GM13976 (cell line): ENCODE measurements at regions not wholly inside any gene's neighbourhood (a gene's known extent, or its start where the extent isn't known, plus 50 kb on each side); places are given as distances from the start of the nearest gene placed in this dataset.
"Not testable (repeated sequence)": the region's sequence is repeated elsewhere in the genome, so short reads cannot be mapped to it uniquely, and the experiment has no call there.

Experiments
- DNase-seq: peaks from one replicate; pipeline ENCODE4 v3.0.0; 2012; ENCODE audit warnings: low spot score
- in situ Hi-C: fragments of 300-500 bp; cut with MboI; formaldehyde crosslinking; loops from one replicate; pipeline ENCODE4 v1.12.0; 2022; ENCODE audit warnings: low sequenced_read_pairs, mixed read lengths, inconsistent platforms; ENCODE audit not compliant: unreplicated experiment
- TF ChIP-seq, protein P1 (sequence below): IDR thresholded peaks from 2 replicates; pipeline ENCODE4 v1.5.1; 2012; ENCODE audit warnings: borderline replicate concordance, mild to moderate bottlenecking; ENCODE audit not compliant: insufficient read depth; ENCODE audit errors: extremely low read depth, missing control alignments, control extremely low read depth

DNA sequence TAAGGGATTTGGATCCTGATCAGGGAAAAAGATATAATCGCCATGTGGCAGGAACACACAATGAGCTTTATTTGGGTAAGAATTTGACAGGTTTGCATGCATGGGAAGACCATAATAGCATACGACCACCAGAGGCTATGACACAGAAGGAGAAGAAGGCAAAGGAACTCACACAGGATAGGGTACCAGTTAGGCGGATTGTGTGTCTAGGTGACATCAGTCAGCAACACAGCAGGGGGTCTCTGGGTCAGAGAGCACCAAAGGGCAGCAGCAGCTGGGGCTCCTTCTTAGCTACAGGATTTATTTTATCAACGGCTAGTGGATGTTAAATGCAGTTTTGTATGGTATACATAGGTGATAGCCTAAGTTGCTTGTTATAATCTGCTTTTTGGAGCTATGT, 551.3 kb downstream of the KCNT2 start:
- DNase-seq = no peak
- TF ChIP-seq, protein P1, sequence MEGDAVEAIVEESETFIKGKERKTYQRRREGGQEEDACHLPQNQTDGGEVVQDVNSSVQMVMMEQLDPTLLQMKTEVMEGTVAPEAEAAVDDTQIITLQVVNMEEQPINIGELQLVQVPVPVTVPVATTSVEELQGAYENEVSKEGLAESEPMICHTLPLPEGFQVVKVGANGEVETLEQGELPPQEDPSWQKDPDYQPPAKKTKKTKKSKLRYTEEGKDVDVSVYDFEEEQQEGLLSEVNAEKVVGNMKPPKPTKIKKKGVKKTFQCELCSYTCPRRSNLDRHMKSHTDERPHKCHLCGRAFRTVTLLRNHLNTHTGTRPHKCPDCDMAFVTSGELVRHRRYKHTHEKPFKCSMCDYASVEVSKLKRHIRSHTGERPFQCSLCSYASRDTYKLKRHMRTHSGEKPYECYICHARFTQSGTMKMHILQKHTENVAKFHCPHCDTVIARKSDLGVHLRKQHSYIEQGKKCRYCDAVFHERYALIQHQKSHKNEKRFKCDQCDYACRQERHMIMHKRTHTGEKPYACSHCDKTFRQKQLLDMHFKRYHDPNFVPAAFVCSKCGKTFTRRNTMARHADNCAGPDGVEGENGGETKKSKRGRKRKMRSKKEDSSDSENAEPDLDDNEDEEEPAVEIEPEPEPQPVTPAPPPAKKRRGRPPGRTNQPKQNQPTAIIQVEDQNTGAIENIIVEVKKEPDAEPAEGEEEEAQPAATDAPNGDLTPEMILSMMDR = no peak
- in situ Hi-C loops = no loop called here

DNA sequence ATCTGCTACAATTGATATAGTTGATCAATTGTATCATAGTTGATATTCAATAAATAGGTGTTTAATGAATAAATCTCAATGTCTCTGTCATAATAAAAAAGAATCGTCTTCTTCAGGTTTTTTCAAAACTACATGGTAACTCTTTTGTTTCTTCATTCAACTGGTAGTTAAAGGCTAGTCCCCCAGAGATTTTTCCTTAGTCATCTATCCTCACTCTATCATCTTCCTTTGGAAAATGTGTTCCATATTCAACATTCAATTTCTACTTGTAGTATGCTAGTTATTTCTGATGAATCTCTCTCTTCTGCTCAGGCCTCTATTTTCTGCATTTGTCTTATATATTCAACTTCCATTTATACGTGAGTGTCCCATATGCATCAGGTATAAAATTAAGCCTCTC, 558.8 kb downstream of the KCNT2 start:
- in situ Hi-C loops = no loop called here
- TF ChIP-seq, protein P1 = no peak

DNA sequence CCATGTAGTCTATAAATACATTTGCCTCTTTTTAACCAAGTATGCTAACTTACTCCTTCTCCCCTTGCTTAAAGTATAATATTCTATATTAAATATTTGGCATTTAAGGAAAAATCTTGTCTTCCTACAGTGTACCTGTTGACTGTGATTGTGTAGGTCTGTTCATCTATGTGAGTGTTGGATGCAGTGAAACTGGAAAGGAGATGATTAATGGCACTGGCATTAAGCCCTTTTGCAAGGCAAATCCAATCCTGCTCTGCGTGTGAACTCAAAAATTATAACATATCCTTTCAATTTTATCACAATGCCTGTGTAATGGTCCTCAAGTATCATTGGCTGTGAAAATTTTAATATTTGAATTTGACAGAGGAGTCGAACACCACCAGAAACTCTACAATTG, 565.0 kb downstream of the KCNT2 start:
- TF ChIP-seq, protein P1 = no peak
- DNase-seq = no peak
- in situ Hi-C loops = no loop called here

More for the DNA sequence above, 558.8 kb downstream of the KCNT2 start:
- no peak for DNase-seq

DNA sequence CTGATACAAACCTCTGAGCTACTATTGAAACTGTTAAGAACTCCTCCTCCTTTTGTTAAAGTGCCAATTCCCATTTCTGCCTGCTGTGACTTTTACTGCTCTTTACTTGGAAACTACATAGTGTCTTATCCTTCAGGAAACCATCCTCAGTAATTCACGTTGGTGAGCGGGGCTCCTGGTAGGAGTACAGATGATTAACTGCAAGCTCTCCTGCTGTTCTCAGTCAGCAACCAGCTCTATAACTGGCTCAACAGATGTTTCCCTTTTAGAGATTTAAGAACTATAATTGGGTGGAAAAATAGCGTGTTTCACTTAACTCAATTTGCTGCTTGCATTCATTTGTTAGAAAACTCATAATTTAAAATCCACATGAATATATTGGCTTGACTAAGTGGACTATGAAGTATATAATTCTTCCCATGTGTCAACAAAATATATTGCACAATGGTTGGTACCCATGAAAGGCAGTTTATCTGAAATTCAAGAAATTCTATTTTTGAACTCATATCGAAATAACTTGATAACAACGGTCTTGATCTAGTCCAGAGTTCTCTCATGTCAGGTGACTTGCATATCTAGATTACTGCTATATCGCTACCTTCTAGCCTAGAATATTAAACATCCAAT, 574.0 kb downstream of the KCNT2 start:
- DNase-seq = no peak
- in situ Hi-C loops = no loop called here
- TF ChIP-seq, protein P1 = no peak

DNA sequence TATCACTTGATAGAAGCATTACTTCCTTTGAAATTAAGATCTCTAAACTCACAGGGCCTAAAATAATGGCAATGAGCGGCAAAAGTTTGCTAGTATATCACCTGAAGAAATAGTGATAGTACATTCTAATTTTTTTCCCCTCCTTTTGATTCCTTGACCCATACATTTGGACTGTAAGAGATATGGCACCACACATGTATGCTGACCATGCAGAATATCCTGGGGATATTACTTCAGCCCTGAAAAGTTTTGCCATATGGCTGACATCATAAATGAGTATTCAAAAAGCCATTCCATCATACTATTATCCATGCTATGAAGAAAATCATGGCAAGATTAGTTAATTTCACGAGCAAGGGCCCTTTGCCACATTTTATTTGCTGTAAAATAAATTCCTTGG, 576.9 kb downstream of the KCNT2 start:
- in situ Hi-C loops = not testable (repeated sequence)

DNA sequence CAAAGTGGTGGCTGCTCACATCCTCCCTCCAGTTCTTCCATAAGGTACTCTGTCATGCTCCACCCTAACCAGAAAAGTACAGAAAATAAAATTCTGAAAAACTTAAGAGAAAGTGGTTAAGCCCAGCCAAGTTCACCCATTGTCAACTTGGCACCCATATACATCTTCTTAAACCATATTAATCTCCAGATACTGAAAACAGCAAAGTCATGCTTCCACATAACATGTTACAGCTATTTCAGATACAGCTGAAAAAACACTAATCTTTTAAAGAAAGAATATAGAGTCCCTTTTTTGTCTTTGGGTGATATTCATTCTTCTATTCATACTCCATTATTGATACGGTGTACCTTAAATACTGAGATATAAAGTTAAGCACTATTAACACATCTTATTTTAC, 577.8 kb downstream of the KCNT2 start:
- no peak for DNase-seq
- TF ChIP-seq, protein P1 = no peak
- in situ Hi-C loops = no loop called here

More for the DNA sequence above, 576.9 kb downstream of the KCNT2 start:
- not testable (repeated sequence) for DNase-seq

DNA sequence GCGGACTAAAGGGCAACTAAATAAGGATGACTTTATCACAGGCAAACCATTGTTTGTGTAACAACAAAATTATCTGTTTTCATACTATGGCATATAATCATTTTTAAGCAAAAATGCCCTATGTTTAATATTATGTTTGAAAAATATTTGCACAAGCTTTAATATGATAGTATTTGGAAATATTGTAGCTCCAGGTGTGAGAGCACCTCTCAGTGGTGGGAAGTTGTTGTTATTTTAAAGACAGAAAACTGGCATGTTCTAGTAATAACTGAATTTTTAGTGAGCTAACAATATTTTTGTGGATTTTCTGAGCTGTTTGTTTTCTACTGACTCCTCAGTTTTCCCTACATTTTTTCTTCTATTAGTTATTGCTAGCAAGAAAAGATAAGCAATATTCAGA, 578.8 kb downstream of the KCNT2 start:
- in situ Hi-C loops = no loop called here

More for the DNA sequence above, 578.8 kb downstream of the KCNT2 start:
- TF ChIP-seq, protein P1 = no peak
- no peak for DNase-seq
